Fibroblast of lung (primary cell): ENCODE measurements at regions not wholly inside any gene's neighbourhood (a gene's known extent, or its start where the extent isn't known, plus 50 kb on each side); places are given as distances from the start of the nearest gene placed in this dataset.
"Not testable (repeated sequence)": the region's sequence is repeated elsewhere in the genome, so short reads cannot be mapped to it uniquely, and the experiment has no call there.

ENCODE experiments used
- EZH2 ChIP-seq: IDR thresholded peaks from 2 replicates; pipeline ENCODE4 v1.5.1; 2012; ENCODE audit warnings: low read length, control low read depth, mild to moderate bottlenecking; ENCODE audit errors: missing control alignments
- TF ChIP-seq, protein P1 (sequence below), 2 donors: IDR thresholded peaks in 1 of 2; conservative IDR thresholded peaks in 1 of 2; 1 replicate in 1 of 2; 2 replicates in 1 of 2; pipeline ENCODE4 v1.5.1; 2011 to 2012; ENCODE audit warnings: low read length in 2 of 2, control low read depth in 1 of 2, inconsistent platforms in 1 of 2, low read depth in 1 of 2, mild to moderate bottlenecking in 1 of 2

DNA sequence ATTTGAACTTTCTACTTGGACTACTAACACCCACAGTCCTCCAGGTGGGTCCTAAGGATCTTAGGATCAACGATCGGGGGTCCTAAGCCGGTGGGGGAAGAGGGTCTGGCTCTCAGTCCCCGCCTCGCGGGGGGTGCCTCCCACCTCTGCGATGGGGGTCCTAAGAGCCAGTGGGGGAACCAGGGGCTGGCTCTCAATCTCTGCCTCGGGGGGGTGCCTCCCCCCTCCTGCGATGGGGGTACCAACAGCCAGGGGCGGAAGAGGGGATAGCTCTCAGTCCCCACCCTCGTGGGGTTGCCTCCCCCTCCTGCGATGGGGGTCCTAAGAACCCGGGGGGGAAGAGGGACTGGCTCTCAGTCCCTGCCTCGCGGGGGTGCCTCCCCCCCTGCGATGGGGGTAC, 165.3 kb downstream of the ATP6V0E2 start:
- TF ChIP-seq, protein P1, sequence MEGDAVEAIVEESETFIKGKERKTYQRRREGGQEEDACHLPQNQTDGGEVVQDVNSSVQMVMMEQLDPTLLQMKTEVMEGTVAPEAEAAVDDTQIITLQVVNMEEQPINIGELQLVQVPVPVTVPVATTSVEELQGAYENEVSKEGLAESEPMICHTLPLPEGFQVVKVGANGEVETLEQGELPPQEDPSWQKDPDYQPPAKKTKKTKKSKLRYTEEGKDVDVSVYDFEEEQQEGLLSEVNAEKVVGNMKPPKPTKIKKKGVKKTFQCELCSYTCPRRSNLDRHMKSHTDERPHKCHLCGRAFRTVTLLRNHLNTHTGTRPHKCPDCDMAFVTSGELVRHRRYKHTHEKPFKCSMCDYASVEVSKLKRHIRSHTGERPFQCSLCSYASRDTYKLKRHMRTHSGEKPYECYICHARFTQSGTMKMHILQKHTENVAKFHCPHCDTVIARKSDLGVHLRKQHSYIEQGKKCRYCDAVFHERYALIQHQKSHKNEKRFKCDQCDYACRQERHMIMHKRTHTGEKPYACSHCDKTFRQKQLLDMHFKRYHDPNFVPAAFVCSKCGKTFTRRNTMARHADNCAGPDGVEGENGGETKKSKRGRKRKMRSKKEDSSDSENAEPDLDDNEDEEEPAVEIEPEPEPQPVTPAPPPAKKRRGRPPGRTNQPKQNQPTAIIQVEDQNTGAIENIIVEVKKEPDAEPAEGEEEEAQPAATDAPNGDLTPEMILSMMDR (conservative IDR thresholded peaks at IDR 0.05 in 1 of 2, IDR thresholded peaks at IDR 0.05 in 1 of 2; ENCODE audit: low read depth in 1 of 2, low read length in 2 of 2): not testable (repeated sequence)
- not testable (repeated sequence) for TF ChIP-seq EZH2
